Bronchial epithelial cell (primary cell): ENCODE measurements at regions not wholly inside any gene's neighbourhood (a gene's known extent, or its start where the extent isn't known, plus 50 kb on each side); places are given as distances from the start of the nearest gene placed in this dataset.

Experiments
- DNase-seq: peaks from one replicate; pipeline ENCODE4 v3.0.0-alpha.2; 2010; ENCODE audit warnings: low read depth
- FAIRE-seq: peaks from 2 replicates; lab custom pipeline; 2011; peaks lifted over from hg19 to GRCh38; lab: Jason Lieb, UNC
- H3K27me3 ChIP-seq: 2 replicates; pipeline ENCODE4 v1.5.1; 2011; ENCODE audit warnings: low read length; ENCODE audit not compliant: control insufficient read depth, insufficient read depth
- H3K36me3 ChIP-seq: 2 replicates; pipeline ENCODE4 v1.5.1; 2011; ENCODE audit warnings: low read length; ENCODE audit not compliant: control insufficient read depth, insufficient read depth
- H3K4me3 ChIP-seq: 2 replicates; pipeline ENCODE4 v1.5.1; 2011; ENCODE audit warnings: mild to moderate bottlenecking, low read depth, low read length, control low read depth
- TF ChIP-seq, protein P1 (sequence below): IDR thresholded peaks from 2 replicates; pipeline ENCODE4 v1.5.1; 2011; ENCODE audit warnings: mild to moderate bottlenecking, moderate library complexity, low read length, control low read depth, inconsistent platforms; ENCODE audit not compliant: insufficient read depth, severe bottlenecking

- TF ChIP-seq, protein P1, sequence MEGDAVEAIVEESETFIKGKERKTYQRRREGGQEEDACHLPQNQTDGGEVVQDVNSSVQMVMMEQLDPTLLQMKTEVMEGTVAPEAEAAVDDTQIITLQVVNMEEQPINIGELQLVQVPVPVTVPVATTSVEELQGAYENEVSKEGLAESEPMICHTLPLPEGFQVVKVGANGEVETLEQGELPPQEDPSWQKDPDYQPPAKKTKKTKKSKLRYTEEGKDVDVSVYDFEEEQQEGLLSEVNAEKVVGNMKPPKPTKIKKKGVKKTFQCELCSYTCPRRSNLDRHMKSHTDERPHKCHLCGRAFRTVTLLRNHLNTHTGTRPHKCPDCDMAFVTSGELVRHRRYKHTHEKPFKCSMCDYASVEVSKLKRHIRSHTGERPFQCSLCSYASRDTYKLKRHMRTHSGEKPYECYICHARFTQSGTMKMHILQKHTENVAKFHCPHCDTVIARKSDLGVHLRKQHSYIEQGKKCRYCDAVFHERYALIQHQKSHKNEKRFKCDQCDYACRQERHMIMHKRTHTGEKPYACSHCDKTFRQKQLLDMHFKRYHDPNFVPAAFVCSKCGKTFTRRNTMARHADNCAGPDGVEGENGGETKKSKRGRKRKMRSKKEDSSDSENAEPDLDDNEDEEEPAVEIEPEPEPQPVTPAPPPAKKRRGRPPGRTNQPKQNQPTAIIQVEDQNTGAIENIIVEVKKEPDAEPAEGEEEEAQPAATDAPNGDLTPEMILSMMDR = no peak
- DNase-seq (no peak), FAIRE-seq (no peak)
- Histone ChIP-seq H3K27me3 (no peaks in the 10 kb centered on the region), H3K4me3 (no peak overlapping the region), H3K36me3 (no peaks in the 10 kb centered on the region)
Observed at GRCh38 chr4:17220816-17221215, 291.1 kb downstream of the QDPR start.

DNA sequence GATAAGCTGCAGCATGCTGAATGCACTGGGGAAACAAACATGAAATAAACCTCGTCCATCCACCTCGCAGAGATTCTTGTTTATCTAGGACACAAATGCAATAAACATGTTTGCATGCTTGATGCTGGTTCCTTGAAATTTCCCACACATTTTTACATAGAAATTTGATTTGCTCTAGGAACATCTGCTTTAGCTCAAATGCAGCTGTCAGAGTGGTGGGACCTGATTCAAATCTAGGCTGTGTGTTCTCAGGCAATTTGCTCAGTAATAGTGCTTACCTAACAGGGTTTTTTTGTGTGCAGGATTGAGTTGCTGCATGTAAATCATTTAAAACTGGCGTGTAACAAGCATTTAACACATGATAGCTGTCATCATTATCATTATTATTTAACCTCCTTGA is 293.1 kb downstream of the QDPR start:
- DNase-seq = no peak
- Histone ChIP-seq H3K36me3 (no peaks in the 10 kb centered on the region), H3K4me3 (no peak overlapping the region), H3K27me3 (no peaks in the 10 kb centered on the region)
- no peak for FAIRE-seq
- TF ChIP-seq, protein P1 = no peak

DNA sequence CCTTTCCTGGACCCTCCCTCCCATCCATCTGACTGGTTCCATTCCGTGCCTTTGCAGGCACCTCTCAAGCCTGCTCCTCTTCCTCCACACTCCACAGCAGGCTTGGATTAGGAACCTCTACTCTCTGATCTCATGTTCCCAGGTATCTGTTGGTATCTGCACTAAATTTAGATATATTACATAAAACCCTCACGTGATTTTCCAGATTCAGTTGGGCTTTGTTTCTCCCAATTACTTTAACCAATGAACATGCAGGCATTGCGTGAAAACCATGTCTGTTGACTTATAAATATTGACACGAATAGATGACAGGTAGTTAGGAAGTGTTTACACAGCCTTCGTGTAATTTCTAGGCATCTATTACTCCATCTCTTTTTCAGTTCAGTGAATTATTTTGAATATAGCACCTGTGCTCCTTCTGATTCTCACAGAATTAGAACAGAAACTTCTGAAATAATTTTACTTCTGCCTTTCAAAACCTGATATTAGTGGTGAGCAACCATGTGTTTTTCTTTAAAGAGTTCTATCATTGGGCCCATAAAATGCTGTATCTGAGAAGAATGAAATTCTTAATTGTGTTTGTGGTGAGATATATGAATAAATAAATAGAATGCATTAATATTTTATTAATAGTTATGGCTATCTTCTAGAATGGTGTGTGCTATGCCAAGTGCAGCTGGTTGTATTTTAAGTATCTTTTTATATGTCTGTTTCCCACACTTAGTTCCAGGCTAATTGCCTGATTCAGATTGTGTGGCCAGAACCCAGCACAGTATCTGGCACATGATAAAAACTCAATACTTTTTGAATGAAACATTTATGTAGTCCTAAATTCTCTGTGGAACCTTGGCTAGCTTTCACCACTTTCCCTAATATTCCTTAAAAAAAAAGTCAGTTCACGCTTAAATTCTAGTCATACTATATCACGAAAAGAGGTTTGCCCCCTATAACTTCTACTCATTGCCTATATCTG is 304.8 kb downstream of the QDPR start:
- no peak for DNase-seq
- peak; percentile 80 for FAIRE-seq
- H3K27me3 ChIP-seq = no peaks in the 10 kb centered on the region
- no peaks in the 10 kb centered on the region for H3K36me3 ChIP-seq
- TF ChIP-seq, protein P1 = no peak
- H3K4me3 ChIP-seq = no peak overlapping the region

DNA sequence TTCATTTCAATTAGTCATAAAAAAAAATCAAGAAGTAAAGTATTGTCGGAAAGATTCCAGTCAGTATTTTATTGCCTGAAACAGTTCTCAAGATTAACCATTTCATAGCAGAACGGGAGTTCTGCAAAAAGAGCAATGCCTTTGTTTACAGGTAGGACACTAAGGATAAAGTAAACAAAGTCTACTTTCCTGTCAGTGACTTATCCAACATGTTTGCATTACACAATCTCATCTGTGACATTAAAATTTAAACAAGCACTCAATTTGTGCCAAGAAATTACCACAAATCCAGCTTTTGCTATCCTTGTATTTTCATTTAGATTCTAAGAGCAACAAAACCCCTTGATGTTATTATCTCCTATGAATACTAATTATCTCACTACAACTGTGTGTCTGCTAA is 306.5 kb upstream of the LDB2 start:
- FAIRE-seq (no peak), DNase-seq (no peak)
- Histone ChIP-seq H3K4me3 (no peak overlapping the region), H3K27me3 (no peaks in the 10 kb centered on the region), H3K36me3 (no peaks in the 10 kb centered on the region)
- TF ChIP-seq, protein P1 = no peak

DNA sequence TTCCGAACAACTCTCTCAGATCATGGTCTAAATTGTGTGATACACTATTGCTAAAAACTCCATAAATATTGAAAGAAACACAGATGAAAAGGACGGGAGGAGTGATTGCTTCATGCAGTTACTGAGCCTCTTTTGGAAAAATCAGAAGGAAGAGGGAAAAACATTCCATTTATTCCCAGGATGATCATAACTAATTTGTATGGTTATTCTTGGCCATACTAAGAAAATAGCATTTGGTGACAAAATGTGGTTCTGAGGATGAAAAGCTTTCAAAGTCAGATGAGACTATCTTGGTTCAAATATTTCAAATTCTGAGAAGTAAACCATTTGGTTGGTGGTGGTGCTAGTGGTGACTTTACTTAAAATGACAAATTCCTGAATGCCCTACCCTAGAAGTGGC is 305.4 kb upstream of the LDB2 start:
- H3K36me3 ChIP-seq = no peaks in the 10 kb centered on the region
- no peak for FAIRE-seq
- H3K27me3 ChIP-seq = no peaks in the 10 kb centered on the region
- DNase-seq = no peak
- TF ChIP-seq, protein P1 = no peak
- no peak overlapping the region for H3K4me3 ChIP-seq
